ENCODE measurements at regions not wholly inside any gene's neighbourhood (a gene's known extent, or its start where the extent isn't known, plus 50 kb on each side); places are given as distances from the start of the nearest gene placed in this dataset.
"Not testable (repeated sequence)": the region's sequence is repeated elsewhere in the genome, so short reads cannot be mapped to it uniquely, and the experiment has no call there.

GRCh38 chr2:195532628-195533271, 124.3 kb upstream of the SLC39A10 start:
- Histone ChIP-seq H3K9me3 (no peaks in the 10 kb centered on the region), H3K4me3 (peak overlapping the region; percentile 30), H3K4me1 (ENCODE audit: control insufficient read depth in 1 of 2, low read depth in 2 of 2) (peaks cover 23 to 42% of the 10 kb centered on the region in 2 donors), H3K36me3 (no peaks in the 10 kb centered on the region), H3K27me3 (replicated peaks; ENCODE audit: insufficient read depth) (no peaks in the 10 kb centered on the region), H3K27ac (no peak overlapping the region)
- no peak for DNase-seq (ENCODE audit: low spot score)
- ATAC-seq (ENCODE audit: insufficient number of reproducible peaks, low FRiP score, low read depth): no peak
- no peak for TF ChIP-seq CTCF (IDR thresholded peaks at IDR 0.05)

GRCh38 chr2:195532255-195532627, 124.8 kb upstream of the SLC39A10 start:
- Histone ChIP-seq H3K36me3 (no peaks in the 10 kb centered on the region), H3K9me3 (no peaks in the 10 kb centered on the region), H3K4me1 (ENCODE audit: control insufficient read depth in 1 of 2, low read depth in 2 of 2) (peaks cover 23 to 42% of the 10 kb centered on the region in 2 donors), H3K27ac (no peak overlapping the region), H3K4me3 (no peak overlapping the region), H3K27me3 (replicated peaks; ENCODE audit: insufficient read depth) (no peaks in the 10 kb centered on the region)
- ATAC-seq (ENCODE audit: insufficient number of reproducible peaks, low FRiP score, low read depth) (no peak), DNase-seq (ENCODE audit: low spot score) (no peak)
- no peak for TF ChIP-seq CTCF (IDR thresholded peaks at IDR 0.05)

- no peak for ATAC-seq (ENCODE audit: insufficient number of reproducible peaks, low FRiP score, low read depth)
- H3K9me3 ChIP-seq: no peaks in the 10 kb centered on the region
- H3K36me3 ChIP-seq: no peaks in the 10 kb centered on the region
- no peak overlapping the region for H3K27ac ChIP-seq
- no peak for TF ChIP-seq CTCF (IDR thresholded peaks at IDR 0.05)
- H3K4me3 ChIP-seq: no peak overlapping the region
- peaks cover 23 to 42% of the 10 kb centered on the region in 2 donors for H3K4me1 ChIP-seq (ENCODE audit: control insufficient read depth in 1 of 2, low read depth in 2 of 2)
- DNase-seq (ENCODE audit: low spot score): no peak
- no peaks in the 10 kb centered on the region for H3K27me3 ChIP-seq (replicated peaks; ENCODE audit: insufficient read depth)
Observed at GRCh38 chr2:195531754-195532153, 125.3 kb upstream of the SLC39A10 start.

GRCh38 chr2:195523242-195523641, 133.8 kb upstream of the SLC39A10 start:
- not testable (repeated sequence) for DNase-seq (ENCODE audit: low spot score); H3K27ac ChIP-seq; H3K36me3 ChIP-seq; H3K27me3 ChIP-seq (replicated peaks; ENCODE audit: insufficient read depth); H3K4me1 ChIP-seq (ENCODE audit: control insufficient read depth in 1 of 2, low read depth in 2 of 2); H3K4me3 ChIP-seq; H3K9me3 ChIP-seq; ATAC-seq (ENCODE audit: insufficient number of reproducible peaks, low FRiP score, low read depth)

- Histone ChIP-seq H3K9me3 (no peaks in the 10 kb centered on the region), H3K4me3 (no peak overlapping the region), H3K36me3 (no peaks in the 10 kb centered on the region), H3K27ac (no peak overlapping the region), H3K4me1 (ENCODE audit: control insufficient read depth in 1 of 2, low read depth in 2 of 2) (peaks cover 0 to 7% of the 10 kb centered on the region in 2 donors), H3K27me3 (replicated peaks; ENCODE audit: insufficient read depth) (no peaks in the 10 kb centered on the region)
- no peak for TF ChIP-seq CTCF (IDR thresholded peaks at IDR 0.05)
- DNase-seq (ENCODE audit: low spot score) (no peak), ATAC-seq (ENCODE audit: insufficient number of reproducible peaks, low FRiP score, low read depth) (no peak)
Observed at GRCh38 chr2:195521589-195521988, 135.4 kb upstream of the SLC39A10 start.

- no peak for TF ChIP-seq CTCF (IDR thresholded peaks at IDR 0.05)
- DNase-seq (ENCODE audit: low spot score) (no peak), ATAC-seq (ENCODE audit: insufficient number of reproducible peaks, low FRiP score, low read depth) (peak; percentile 92)
- H3K4me1 ChIP-seq (ENCODE audit: control insufficient read depth in 1 of 2, low read depth in 2 of 2): peaks cover 0 to 7% of the 10 kb centered on the region in 2 donors
- H3K27ac ChIP-seq: peak overlapping the region in 1 of 2 donors; percentile 34
- H3K27me3 ChIP-seq (replicated peaks; ENCODE audit: insufficient read depth): no peaks in the 10 kb centered on the region
- no peaks in the 10 kb centered on the region for H3K9me3 ChIP-seq
- no peaks in the 10 kb centered on the region for H3K36me3 ChIP-seq
- no peak overlapping the region for H3K4me3 ChIP-seq
Observed at GRCh38 chr2:195520671-195521155, 136.3 kb upstream of the SLC39A10 start.

Measured in thoracic aorta (tissue), 2 donors.